HG02981 (cell line): ENCODE measurements at regions not wholly inside any gene's neighbourhood (a gene's known extent, or its start where the extent isn't known, plus 50 kb on each side); places are given as distances from the start of the nearest gene placed in this dataset.
"Not testable (repeated sequence)": the region's sequence is repeated elsewhere in the genome, so short reads cannot be mapped to it uniquely, and the experiment has no call there.

Source experiments
- ATAC-seq: cut with Tn5 transposase; IDR thresholded peaks from one replicate; pipeline ENCODE4 v1.9.1; 2021; ENCODE audit warnings: mild to moderate bottlenecking, moderate library complexity; ENCODE audit not compliant: unreplicated experiment

GRCh38 chr14:106474261-106475028, 948.1 kb downstream of the TMEM121 start:
- ATAC-seq, result not testable (repeated sequence)

GRCh38 chr14:106475214-106475613, 948.8 kb downstream of the TMEM121 start:
- not testable (repeated sequence) for ATAC-seq

GRCh38 chr14:106477600-106477999, 951.2 kb downstream of the TMEM121 start:
- ATAC-seq, result not testable (repeated sequence)

- ATAC-seq, result not testable (repeated sequence)
These were observed 953.9 kb downstream of the TMEM121 start for GRCh38 chr14:106480287-106480686.

GRCh38 chr14:106482213-106482612, 955.8 kb downstream of the TMEM121 start:
- not testable (repeated sequence) for ATAC-seq

- no peak for ATAC-seq
These were observed 961.2 kb downstream of the TMEM121 start for GRCh38 chr14:106487600-106487999.

- ATAC-seq, result no peak
These were observed 961.9 kb downstream of the TMEM121 start for GRCh38 chr14:106488291-106488690.

GRCh38 chr14:106489112-106489881, 962.9 kb downstream of the TMEM121 start:
- no peak for ATAC-seq

GRCh38 chr14:106490442-106490841, 964.1 kb downstream of the TMEM121 start:
- ATAC-seq, result no peak

- ATAC-seq, result no peak
These were observed 965.5 kb downstream of the TMEM121 start for GRCh38 chr14:106491851-106492250.

- no peak for ATAC-seq
These were observed 967.8 kb downstream of the TMEM121 start for GRCh38 chr14:106493962-106494823.

GRCh38 chr14:106500571-106500970, 974.2 kb downstream of the TMEM121 start:
- ATAC-seq, result no peak

- no peak for ATAC-seq
These were observed 975.5 kb downstream of the TMEM121 start for GRCh38 chr14:106501898-106502297.

- no peak for ATAC-seq
These were observed 979.0 kb downstream of the TMEM121 start for GRCh38 chr14:106505366-106505765.

- ATAC-seq, result no peak
These were observed 980.5 kb downstream of the TMEM121 start for GRCh38 chr14:106506881-106507305.

GRCh38 chr14:106507354-106507753, 981.0 kb downstream of the TMEM121 start:
- no peak for ATAC-seq

- ATAC-seq, result no peak
These were observed 981.8 kb downstream of the TMEM121 start for GRCh38 chr14:106508216-106508615.

GRCh38 chr14:106509176-106509575, 982.8 kb downstream of the TMEM121 start:
- no peak for ATAC-seq

- no peak for ATAC-seq
These were observed 983.4 kb downstream of the TMEM121 start for GRCh38 chr14:106509807-106510206.

- ATAC-seq, result no peak
These were observed 984.8 kb downstream of the TMEM121 start for GRCh38 chr14:106511006-106511799.
